ENCODE measurements at regions not wholly inside any gene's neighbourhood (a gene's known extent, or its start where the extent isn't known, plus 50 kb on each side); places are given as distances from the start of the nearest gene placed in this dataset.

- TF ChIP-seq JUN (IDR thresholded peaks at IDR 0.05; ENCODE audit: borderline replicate concordance, insufficient read depth, insufficient read length, low read depth) (no peak), GATA2 (IDR thresholded peaks at IDR 0.05; ENCODE audit: insufficient read depth, insufficient read length, low read depth, low read length) (no peak), CTCF (IDR thresholded peaks at IDR 0.05; ENCODE audit: extremely low read depth in 1 of 2, insufficient read depth in 1 of 2, low read depth in 1 of 2, low read length in 2 of 2) (no peak)
These were observed 328.6 kb downstream of the RRAGC start for GRCh38 chr1:38530957-38531356.
